ENCODE measurements at regions not wholly inside any gene's neighbourhood (a gene's known extent, or its start where the extent isn't known, plus 50 kb on each side); places are given as distances from the start of the nearest gene placed in this dataset.
"Not testable (repeated sequence)": the region's sequence is repeated elsewhere in the genome, so short reads cannot be mapped to it uniquely, and the experiment has no call there.

- no peaks in the 10 kb centered on the region for H3K36me3 Mint-ChIP-seq
- H3K4me1 Mint-ChIP-seq: no peaks in the 10 kb centered on the region
- no peaks in the 10 kb centered on the region for H3K27me3 Mint-ChIP-seq (ENCODE audit: low read depth)
- H3K27ac Mint-ChIP-seq: no peak overlapping the region
- no peak overlapping the region for H3K4me3 Mint-ChIP-seq
- no peak for DNase-seq (ENCODE audit: low spot score in 2 of 2, unreplicated experiment in 2 of 2)
- TF ChIP-seq, protein P1, sequence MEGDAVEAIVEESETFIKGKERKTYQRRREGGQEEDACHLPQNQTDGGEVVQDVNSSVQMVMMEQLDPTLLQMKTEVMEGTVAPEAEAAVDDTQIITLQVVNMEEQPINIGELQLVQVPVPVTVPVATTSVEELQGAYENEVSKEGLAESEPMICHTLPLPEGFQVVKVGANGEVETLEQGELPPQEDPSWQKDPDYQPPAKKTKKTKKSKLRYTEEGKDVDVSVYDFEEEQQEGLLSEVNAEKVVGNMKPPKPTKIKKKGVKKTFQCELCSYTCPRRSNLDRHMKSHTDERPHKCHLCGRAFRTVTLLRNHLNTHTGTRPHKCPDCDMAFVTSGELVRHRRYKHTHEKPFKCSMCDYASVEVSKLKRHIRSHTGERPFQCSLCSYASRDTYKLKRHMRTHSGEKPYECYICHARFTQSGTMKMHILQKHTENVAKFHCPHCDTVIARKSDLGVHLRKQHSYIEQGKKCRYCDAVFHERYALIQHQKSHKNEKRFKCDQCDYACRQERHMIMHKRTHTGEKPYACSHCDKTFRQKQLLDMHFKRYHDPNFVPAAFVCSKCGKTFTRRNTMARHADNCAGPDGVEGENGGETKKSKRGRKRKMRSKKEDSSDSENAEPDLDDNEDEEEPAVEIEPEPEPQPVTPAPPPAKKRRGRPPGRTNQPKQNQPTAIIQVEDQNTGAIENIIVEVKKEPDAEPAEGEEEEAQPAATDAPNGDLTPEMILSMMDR (IDR thresholded peaks at IDR 0.05; ENCODE audit: unreplicated experiment): no peak
- no peaks in the 10 kb centered on the region for H3K9me3 Mint-ChIP-seq
These were observed 637.6 kb downstream of the ADCYAP1 start for GRCh38 chr18:1542230-1542774.

GRCh38 chr18:1544016-1544415 lies 639.3 kb downstream of the ADCYAP1 start:
- H3K27me3 Mint-ChIP-seq (ENCODE audit: low read depth): peaks cover 6% of the 10 kb centered on the region
- H3K27ac Mint-ChIP-seq: no peak overlapping the region
- no peaks in the 10 kb centered on the region for H3K4me1 Mint-ChIP-seq
- no peak overlapping the region for H3K4me3 Mint-ChIP-seq
- TF ChIP-seq, protein P1 (IDR thresholded peaks at IDR 0.05; ENCODE audit: unreplicated experiment): no peak
- no peaks in the 10 kb centered on the region for H3K36me3 Mint-ChIP-seq
- DNase-seq (ENCODE audit: low spot score in 2 of 2, unreplicated experiment in 2 of 2): no peak
- H3K9me3 Mint-ChIP-seq: peaks cover 1% of the 10 kb centered on the region

GRCh38 chr18:1557711-1558110 lies 653.0 kb downstream of the ADCYAP1 start:
- H3K4me1 Mint-ChIP-seq; H3K36me3 Mint-ChIP-seq; DNase-seq (ENCODE audit: low spot score in 2 of 2, unreplicated experiment in 2 of 2); H3K4me3 Mint-ChIP-seq; H3K27ac Mint-ChIP-seq; H3K27me3 Mint-ChIP-seq (ENCODE audit: low read depth): not testable (repeated sequence)
- peaks cover 18% of the 10 kb centered on the region for H3K9me3 Mint-ChIP-seq

- no peak for DNase-seq (ENCODE audit: low spot score in 2 of 2, unreplicated experiment in 2 of 2)
- Mint-ChIP-seq H3K4me1 (no peaks in the 10 kb centered on the region), H3K36me3 (no peaks in the 10 kb centered on the region), H3K4me3 (no peak overlapping the region), H3K27me3 (ENCODE audit: low read depth) (peaks cover 9% of the 10 kb centered on the region), H3K9me3 (peaks cover 18% of the 10 kb centered on the region), H3K27ac (no peak overlapping the region)
- TF ChIP-seq, protein P1 (IDR thresholded peaks at IDR 0.05; ENCODE audit: unreplicated experiment): no peak
These were observed 654.9 kb downstream of the ADCYAP1 start for GRCh38 chr18:1559563-1559962.

- TF ChIP-seq, protein P1 (IDR thresholded peaks at IDR 0.05; ENCODE audit: unreplicated experiment): no peak
- H3K36me3 Mint-ChIP-seq: no peaks in the 10 kb centered on the region
- no peak overlapping the region for H3K27ac Mint-ChIP-seq
- H3K9me3 Mint-ChIP-seq: no peaks in the 10 kb centered on the region
- no peak for DNase-seq (ENCODE audit: low spot score in 2 of 2, unreplicated experiment in 2 of 2)
- no peaks in the 10 kb centered on the region for H3K4me1 Mint-ChIP-seq
- H3K27me3 Mint-ChIP-seq (ENCODE audit: low read depth): peaks cover 8% of the 10 kb centered on the region
- H3K4me3 Mint-ChIP-seq: no peak overlapping the region
These were observed 660.1 kb downstream of the ADCYAP1 start for GRCh38 chr18:1564793-1565192.

DNA sequence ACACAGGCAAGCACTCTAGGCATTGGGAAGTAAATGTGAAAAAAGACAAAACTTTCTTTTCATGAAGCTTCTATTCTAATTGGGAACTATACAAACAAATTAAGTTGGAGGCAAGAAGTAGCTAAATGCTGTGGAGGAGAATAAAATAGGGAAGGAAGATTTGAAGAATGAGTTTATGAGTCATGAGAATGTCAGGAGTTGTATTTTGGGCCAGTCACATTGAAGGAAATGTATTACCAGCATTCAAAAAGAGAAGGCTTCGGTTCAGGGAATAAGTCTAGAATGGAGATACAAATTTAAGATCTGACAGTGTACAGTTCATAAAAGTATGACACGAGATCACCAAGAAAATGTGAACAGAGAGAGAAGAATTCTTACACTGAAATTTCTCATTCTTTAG lies 666.5 kb downstream of the ADCYAP1 start:
- no peak overlapping the region for H3K27ac Mint-ChIP-seq
- TF ChIP-seq, protein P1 (IDR thresholded peaks at IDR 0.05; ENCODE audit: unreplicated experiment): no peak
- H3K36me3 Mint-ChIP-seq: no peaks in the 10 kb centered on the region
- H3K27me3 Mint-ChIP-seq (ENCODE audit: low read depth): peaks cover 6% of the 10 kb centered on the region
- no peaks in the 10 kb centered on the region for H3K9me3 Mint-ChIP-seq
- no peaks in the 10 kb centered on the region for H3K4me1 Mint-ChIP-seq
- no peak overlapping the region for H3K4me3 Mint-ChIP-seq
- DNase-seq (ENCODE audit: low spot score in 2 of 2, unreplicated experiment in 2 of 2): no peak

All from mesothelial cell of epicardium (in vitro differentiated cells).